SK-N-SH (cell line): ENCODE measurements at regions not wholly inside any gene's neighbourhood (a gene's known extent, or its start where the extent isn't known, plus 50 kb on each side); places are given as distances from the start of the nearest gene placed in this dataset.

Experiments used
- CTCF ChIA-PET: fragments of 300-600, 350-600 bp; formaldehyde crosslinking; extraction: SDS; loops from one replicate; lab custom pipeline; 2021; lab: Yijun Ruan, JAX
- POLR2A ChIA-PET: fragments of 350-600 bp; sonication (Branson Sonifier 250); formaldehyde crosslinking; extraction: SDS; loops from one replicate; lab custom pipeline; 2020; ENCODE audit warnings: antibody characterized with exemption, inconsistent platforms; lab: Yijun Ruan, JAX
- DNase-seq: peaks from one replicate; pipeline ENCODE4 v3.0.0; 2012
- H2AFZ ChIP-seq: fragments of 200-600 bp; sonication (generic); 2 replicates; pipeline ENCODE4 v1.8.1; 2016; ENCODE audit warnings: antibody characterized with exemption, mild to moderate bottlenecking, low read depth
- H3F3A ChIP-seq: fragments of 200-600 bp; sonication (generic); replicated peaks from 2 replicates; pipeline ENCODE3; 2016; ENCODE audit warnings: antibody characterized with exemption, mild to moderate bottlenecking; ENCODE audit not compliant: insufficient read depth
- H3K27ac ChIP-seq, 2 experiments: fragments of 200-500 bp in 1 of 2; fragments of 200-600 bp in 1 of 2; sonication (Bioruptor generic) in 1 of 2; sonication (generic), shearing (Covaris generic) in 1 of 2; 2 replicates each; pipeline versions ENCODE4 v1.5.1 to v1.6.1; 2014 to 2016; ENCODE audit warnings: low read depth in 2 of 2, inconsistent platforms in 1 of 2, low read length in 1 of 2, mild to moderate bottlenecking in 1 of 2, mixed read lengths in 1 of 2
- H3K27me3 ChIP-seq: fragments of 200-600 bp; sonication (generic), shearing (Covaris generic); 2 replicates; pipeline ENCODE4 v1.6.1; 2016; ENCODE audit warnings: mixed run types; ENCODE audit not compliant: insufficient read depth
- H3K36me3 ChIP-seq, 2 experiments: fragments of 200-500 bp in 1 of 2; fragments of 200-600 bp in 1 of 2; sonication (Bioruptor generic) in 1 of 2; sonication (generic) in 1 of 2; replicated peaks in 1 of 2; 2 replicates each; pipeline versions ENCODE3 to v1.5.1; 2014 to 2016; ENCODE audit warnings: low read length in 1 of 2, mild to moderate bottlenecking in 1 of 2; ENCODE audit not compliant: insufficient read depth in 2 of 2, control insufficient read depth in 1 of 2
- H3K4me1 ChIP-seq, 2 experiments: fragments of 200-500 bp in 1 of 2; fragments of 200-600 bp in 1 of 2; sonication (Bioruptor generic) in 1 of 2; sonication (generic), shearing (Covaris generic) in 1 of 2; 2 replicates each; pipeline versions ENCODE4 v1.5.1 to v1.6.1; 2014 to 2016; ENCODE audit warnings: low read depth in 1 of 2, low read length in 1 of 2, mixed run types in 1 of 2; ENCODE audit not compliant: insufficient read depth in 2 of 2, control insufficient read depth in 1 of 2
- H3K4me2 ChIP-seq: fragments of 200-600 bp; sonication (generic), shearing (Covaris generic); 2 replicates; pipeline ENCODE4 v1.6.1; 2017; ENCODE audit warnings: mixed run types
- H3K4me3 ChIP-seq, 2 experiments: fragments of 200-500 bp in 1 of 2; fragments of 200-600 bp in 1 of 2; sonication (Bioruptor generic) in 1 of 2; sonication (generic), shearing (Covaris generic) in 1 of 2; 2 replicates each; pipeline versions ENCODE4 v1.5.1 to v1.8.1; 2014 to 2016; ENCODE audit warnings: low read depth in 2 of 2, inconsistent platforms in 1 of 2, low read length in 1 of 2, mild to moderate bottlenecking in 1 of 2, mixed read lengths in 1 of 2, moderate library complexity in 1 of 2
- H3K79me2 ChIP-seq: fragments of 200-600 bp; sonication (generic); 2 replicates; pipeline ENCODE4 v1.8.1; 2017; ENCODE audit warnings: mild to moderate bottlenecking; ENCODE audit not compliant: insufficient read depth
- H3K9ac ChIP-seq: fragments of 200-600 bp; sonication (generic); 2 replicates; pipeline ENCODE4 v1.6.1; 2017; ENCODE audit warnings: mixed run types
- H3K9me2 ChIP-seq: fragments of 200-600 bp; sonication (generic); 2 replicates; pipeline ENCODE4 v1.6.1; 2017; ENCODE audit warnings: mixed run types
- H3K9me3 ChIP-seq: fragments of 200-600 bp; sonication (generic); 2 replicates; pipeline ENCODE4 v1.6.1; 2017; ENCODE audit warnings: mixed run types, mild to moderate bottlenecking, moderate library complexity
- H4K20me1 ChIP-seq: fragments of 200-600 bp; sonication (generic); 2 replicates; pipeline ENCODE4 v1.6.1; 2017; ENCODE audit warnings: mild to moderate bottlenecking, mixed run types; ENCODE audit not compliant: insufficient read depth
- CHD2 ChIP-seq: fragments of 150-350 bp; IDR thresholded peaks from 2 replicates; pipeline ENCODE4 v1.6.1; 2018; ENCODE audit warnings: low read length; ENCODE audit not compliant: partially characterized antibody
- ELF1 ChIP-seq: IDR thresholded peaks from 2 replicates; pipeline ENCODE4 v1.4.0; 2012
- EZH2phosphoT487 ChIP-seq: fragments of 200-600 bp; sonication (generic); IDR thresholded peaks from 2 replicates; pipeline ENCODE4 v1.6.1; 2017; ENCODE audit warnings: low read depth, mixed run types, mild to moderate bottlenecking, antibody characterized with exemption, moderate library complexity, borderline replicate concordance
- FOXJ3 ChIP-seq: sonication (generic); formaldehyde crosslinking; IDR thresholded peaks from 2 replicates; pipeline ENCODE4 v1.5.1; 2020; ENCODE audit warnings: mild to moderate bottlenecking, missing genetic modification reagents
- FOXM1 ChIP-seq: IDR thresholded peaks from 2 replicates; pipeline ENCODE4 v1.4.0; 2012; ENCODE audit warnings: low read depth, mild to moderate bottlenecking
- GABPA ChIP-seq: IDR thresholded peaks from 2 replicates; pipeline ENCODE4 v1.4.0; 2012; ENCODE audit warnings: low read depth, mild to moderate bottlenecking
- GATA2 ChIP-seq: sonication (generic); formaldehyde crosslinking; IDR thresholded peaks from 2 replicates; pipeline ENCODE4 v1.5.0; 2020; ENCODE audit warnings: mild to moderate bottlenecking, missing genetic modification reagents
- IRF3 ChIP-seq: fragments of 150-350 bp; IDR thresholded peaks from 2 replicates; pipeline ENCODE4 v1.6.1; 2016; ENCODE audit warnings: mild to moderate bottlenecking, low read depth, low read length
- MEF2A ChIP-seq: IDR thresholded peaks from 2 replicates; pipeline ENCODE4 v1.4.0; 2012; ENCODE audit warnings: low read depth, borderline replicate concordance
- MXI1 ChIP-seq: IDR thresholded peaks from 2 replicates; pipeline ENCODE4 v1.6.1; 2012; ENCODE audit warnings: mild to moderate bottlenecking, low read depth, low read length, improper control_type of control experiment
- NFIC ChIP-seq: IDR thresholded peaks from 2 replicates; pipeline ENCODE4 v1.4.0; 2012; ENCODE audit warnings: borderline replicate concordance
- NRF1 ChIP-seq: IDR thresholded peaks from 2 replicates; pipeline ENCODE4 v1.6.1; 2012; ENCODE audit warnings: low read depth, mild to moderate bottlenecking, low read length
- PBX3 ChIP-seq: IDR thresholded peaks from 2 replicates; pipeline ENCODE4; 2012
- POLR2AphosphoS5 ChIP-seq: IDR thresholded peaks from 2 replicates; pipeline ENCODE4 v1.6.1; 2012; ENCODE audit warnings: low read depth, low read length
- SIN3A ChIP-seq: IDR thresholded peaks from 2 replicates; pipeline ENCODE4 v1.6.1; 2012; ENCODE audit warnings: low read depth, mild to moderate bottlenecking, low read length, moderate library complexity, borderline replicate concordance
- SMC3 ChIP-seq: IDR thresholded peaks from 2 replicates; pipeline ENCODE4 v1.6.1; 2012; ENCODE audit warnings: low read depth, low read length, improper control_type of control experiment
- TEAD4 ChIP-seq: IDR thresholded peaks from 2 replicates; pipeline ENCODE4 v1.4.0; 2012; ENCODE audit warnings: mild to moderate bottlenecking, borderline replicate concordance; ENCODE audit not compliant: insufficient read depth
- TF ChIP-seq, protein P1 (sequence below): fragments of 200-600 bp; sonication (generic); IDR thresholded peaks from 2 replicates; pipeline ENCODE4 v1.6.1; 2017; ENCODE audit warnings: antibody characterized with exemption, mild to moderate bottlenecking, moderate library complexity
- TF ChIP-seq, protein P2 (sequence below): fragments of 150-350 bp; IDR thresholded peaks from 2 replicates; pipeline ENCODE4 v1.6.1; 2017; ENCODE audit warnings: antibody characterized with exemption, low read length, low read depth, borderline replicate concordance
- TF ChIP-seq, protein P3 (sequence below): IDR thresholded peaks from 2 replicates; pipeline ENCODE4 v1.4.0; 2012; ENCODE audit warnings: low read depth

DNA sequence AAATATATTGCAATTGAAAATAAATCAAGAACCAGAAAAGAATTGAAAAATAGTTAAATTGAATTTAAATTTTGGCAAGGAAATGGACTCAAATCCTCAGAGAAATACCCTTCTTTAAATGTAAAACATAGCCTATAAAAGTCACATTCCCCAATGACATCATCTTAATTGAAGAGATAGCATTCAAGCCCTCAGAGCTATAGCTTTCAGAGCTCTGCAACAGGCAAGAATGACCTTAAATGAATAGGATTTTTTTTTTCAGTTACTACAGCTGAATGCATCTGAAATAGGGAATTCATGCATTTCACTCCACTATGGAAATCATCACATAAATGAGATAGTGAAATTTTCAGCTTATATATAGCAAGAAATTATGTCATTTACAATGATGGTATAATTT lies 1049.0 kb downstream of the OLFM4 start:
- CTCF ChIA-PET = interaction anchor here (0.7 to 1.3 kb wide), 2 partner anchors 9 to 295 kb away, joined by 3 read pairs; no protein-coding TSS in a partner anchor

More for the DNA sequence above, 1049.0 kb downstream of the OLFM4 start:
- no peaks in the 10 kb centered on the region for H3K4me1 ChIP-seq
- H3K9ac ChIP-seq = no peak overlapping the region
- H4K20me1 ChIP-seq = no peaks in the 10 kb centered on the region
- no peaks in the 10 kb centered on the region for H3K79me2 ChIP-seq
- H3K27me3 ChIP-seq = no peaks in the 10 kb centered on the region
- no peak overlapping the region for H3K4me2 ChIP-seq
- H2AFZ ChIP-seq = no peak overlapping the region
- no peak for TF ChIP-seq CHD2
- no peak for TF ChIP-seq NRF1
- TF ChIP-seq GATA2 (CRISPR knock-in tag) = no peak
- TF ChIP-seq IRF3 = no peak
- no peak for TF ChIP-seq MEF2A
- no peak for TF ChIP-seq SMC3
- TF ChIP-seq ELF1 = no peak
- no peak for TF ChIP-seq MXI1
- no peak for TF ChIP-seq EZH2phosphoT487
- TF ChIP-seq TEAD4 = no peak
- no peak for TF ChIP-seq GABPA
- TF ChIP-seq SIN3A = no peak
- TF ChIP-seq NFIC = no peak
- no peak for TF ChIP-seq FOXJ3 (CRISPR knock-in tag)
- TF ChIP-seq, protein P1, sequence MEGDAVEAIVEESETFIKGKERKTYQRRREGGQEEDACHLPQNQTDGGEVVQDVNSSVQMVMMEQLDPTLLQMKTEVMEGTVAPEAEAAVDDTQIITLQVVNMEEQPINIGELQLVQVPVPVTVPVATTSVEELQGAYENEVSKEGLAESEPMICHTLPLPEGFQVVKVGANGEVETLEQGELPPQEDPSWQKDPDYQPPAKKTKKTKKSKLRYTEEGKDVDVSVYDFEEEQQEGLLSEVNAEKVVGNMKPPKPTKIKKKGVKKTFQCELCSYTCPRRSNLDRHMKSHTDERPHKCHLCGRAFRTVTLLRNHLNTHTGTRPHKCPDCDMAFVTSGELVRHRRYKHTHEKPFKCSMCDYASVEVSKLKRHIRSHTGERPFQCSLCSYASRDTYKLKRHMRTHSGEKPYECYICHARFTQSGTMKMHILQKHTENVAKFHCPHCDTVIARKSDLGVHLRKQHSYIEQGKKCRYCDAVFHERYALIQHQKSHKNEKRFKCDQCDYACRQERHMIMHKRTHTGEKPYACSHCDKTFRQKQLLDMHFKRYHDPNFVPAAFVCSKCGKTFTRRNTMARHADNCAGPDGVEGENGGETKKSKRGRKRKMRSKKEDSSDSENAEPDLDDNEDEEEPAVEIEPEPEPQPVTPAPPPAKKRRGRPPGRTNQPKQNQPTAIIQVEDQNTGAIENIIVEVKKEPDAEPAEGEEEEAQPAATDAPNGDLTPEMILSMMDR = no peak
- TF ChIP-seq PBX3 = no peak
- TF ChIP-seq, protein P2, sequence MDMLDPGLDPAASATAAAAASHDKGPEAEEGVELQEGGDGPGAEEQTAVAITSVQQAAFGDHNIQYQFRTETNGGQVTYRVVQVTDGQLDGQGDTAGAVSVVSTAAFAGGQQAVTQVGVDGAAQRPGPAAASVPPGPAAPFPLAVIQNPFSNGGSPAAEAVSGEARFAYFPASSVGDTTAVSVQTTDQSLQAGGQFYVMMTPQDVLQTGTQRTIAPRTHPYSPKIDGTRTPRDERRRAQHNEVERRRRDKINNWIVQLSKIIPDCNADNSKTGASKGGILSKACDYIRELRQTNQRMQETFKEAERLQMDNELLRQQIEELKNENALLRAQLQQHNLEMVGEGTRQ = no peak
- TF ChIP-seq, protein P3, sequence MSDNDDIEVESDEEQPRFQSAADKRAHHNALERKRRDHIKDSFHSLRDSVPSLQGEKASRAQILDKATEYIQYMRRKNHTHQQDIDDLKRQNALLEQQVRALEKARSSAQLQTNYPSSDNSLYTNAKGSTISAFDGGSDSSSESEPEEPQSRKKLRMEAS = no peak
- TF ChIP-seq FOXM1 = no peak
- no peak for TF ChIP-seq POLR2AphosphoS5
- 0 out of 2 replicates have a peak, but pooled peaks cover 4% of the 10 kb centered on the region for H3K9me2 ChIP-seq
- peaks cover 16% of the 10 kb centered on the region; the same call in 1 of the 2 replicates for H3K9me3 ChIP-seq
- H3F3A ChIP-seq = no peaks in the 10 kb centered on the region
- H3K4me3 ChIP-seq = no peak overlapping the region
- H3K36me3 ChIP-seq = no peaks in the 10 kb centered on the region
- H3K27ac ChIP-seq = no peak overlapping the region
- DNase-seq = no peak
- POLR2A ChIA-PET = no interaction called here
